ENCODE measurements at regions not wholly inside any gene's neighbourhood (a gene's known extent, or its start where the extent isn't known, plus 50 kb on each side); places are given as distances from the start of the nearest gene placed in this dataset.

DNA sequence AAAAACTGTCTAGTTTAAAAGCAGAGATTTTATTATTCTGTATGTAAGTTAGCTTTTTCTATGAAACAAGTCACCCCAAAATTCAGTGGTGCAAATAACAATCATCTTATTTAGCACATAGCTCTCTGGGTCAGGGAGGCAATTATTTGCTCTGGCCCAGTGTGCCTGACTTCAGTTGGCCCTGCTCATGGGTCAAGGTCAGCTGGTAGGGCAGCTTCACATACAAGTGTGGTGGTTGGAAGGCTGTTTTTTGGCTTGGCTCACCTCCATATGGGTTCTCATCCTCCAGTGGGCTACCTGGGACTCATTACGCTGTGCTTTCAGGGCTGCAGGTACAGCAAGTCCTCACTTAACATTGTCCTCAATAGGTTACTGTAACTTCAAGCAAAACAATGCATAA, 228.6 kb downstream of the NR2F2 start:
- Histone ChIP-seq H3K4me2 (ENCODE audit: extremely low read depth, insufficient read depth, low read length) (no peak overlapping the region), H4K20me1 (ENCODE audit: control insufficient read depth, extremely low read depth, insufficient read depth, low read length) (no peaks in the 10 kb centered on the region), H3K4me1 (ENCODE audit: control insufficient read depth, extremely low read depth, insufficient read depth, low read length) (no peaks in the 10 kb centered on the region), H3K27me3 (ENCODE audit: control insufficient read depth, insufficient read depth, low read length) (no peaks in the 10 kb centered on the region), H3K4me3 (replicated peaks in 1 of 4; ENCODE audit: control extremely low read depth in 1 of 4, insufficient read depth in 1 of 4, low read depth in 3 of 4, low read length in 4 of 4) (no peak overlapping the region), H3K9me3 (ENCODE audit: control insufficient read depth, insufficient read depth, low read depth, low read length) (no peaks in the 10 kb centered on the region), H2AFZ (ENCODE audit: low read length) (no peak overlapping the region), H3K79me2 (ENCODE audit: control insufficient read depth, insufficient read depth, low read length) (no peaks in the 10 kb centered on the region), H3K9ac (ENCODE audit: insufficient read depth, low read length) (no peak overlapping the region), H3K27ac (ENCODE audit: insufficient read depth, low read length) (no peak overlapping the region), H3K36me3 (ENCODE audit: control insufficient read depth, insufficient read depth, low read length) (no peaks in the 10 kb centered on the region)
- DNase-seq (ENCODE audit: low read depth in 2 of 2), result no peak
- TF ChIP-seq, protein P1, sequence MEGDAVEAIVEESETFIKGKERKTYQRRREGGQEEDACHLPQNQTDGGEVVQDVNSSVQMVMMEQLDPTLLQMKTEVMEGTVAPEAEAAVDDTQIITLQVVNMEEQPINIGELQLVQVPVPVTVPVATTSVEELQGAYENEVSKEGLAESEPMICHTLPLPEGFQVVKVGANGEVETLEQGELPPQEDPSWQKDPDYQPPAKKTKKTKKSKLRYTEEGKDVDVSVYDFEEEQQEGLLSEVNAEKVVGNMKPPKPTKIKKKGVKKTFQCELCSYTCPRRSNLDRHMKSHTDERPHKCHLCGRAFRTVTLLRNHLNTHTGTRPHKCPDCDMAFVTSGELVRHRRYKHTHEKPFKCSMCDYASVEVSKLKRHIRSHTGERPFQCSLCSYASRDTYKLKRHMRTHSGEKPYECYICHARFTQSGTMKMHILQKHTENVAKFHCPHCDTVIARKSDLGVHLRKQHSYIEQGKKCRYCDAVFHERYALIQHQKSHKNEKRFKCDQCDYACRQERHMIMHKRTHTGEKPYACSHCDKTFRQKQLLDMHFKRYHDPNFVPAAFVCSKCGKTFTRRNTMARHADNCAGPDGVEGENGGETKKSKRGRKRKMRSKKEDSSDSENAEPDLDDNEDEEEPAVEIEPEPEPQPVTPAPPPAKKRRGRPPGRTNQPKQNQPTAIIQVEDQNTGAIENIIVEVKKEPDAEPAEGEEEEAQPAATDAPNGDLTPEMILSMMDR (conservative IDR thresholded peaks at IDR 0.05 in 1 of 2, IDR thresholded peaks at IDR 0.05 in 1 of 2; ENCODE audit: low read depth in 1 of 2, low read length in 2 of 2), result no peak
- no peak for TF ChIP-seq EZH2 (IDR thresholded peaks at IDR 0.05; ENCODE audit: low read length, missing control alignments)

DNA sequence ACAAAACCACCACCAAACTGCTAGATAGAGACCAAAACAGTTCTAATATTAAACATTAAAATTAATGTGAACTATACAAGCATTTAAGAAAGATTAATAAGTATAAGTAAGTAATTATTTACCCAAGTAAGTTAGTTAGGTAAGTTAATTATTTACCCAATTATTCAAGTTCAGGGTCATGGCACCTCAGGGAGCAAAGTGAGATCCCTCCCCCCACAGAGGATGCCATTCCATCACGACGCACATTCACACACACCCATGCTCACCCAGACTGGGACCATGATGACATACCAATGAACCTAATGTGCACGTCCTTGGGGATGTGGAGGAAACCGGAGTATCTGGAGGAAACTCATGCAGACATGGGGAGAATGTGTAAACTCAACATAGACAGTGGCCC, 229.1 kb downstream of the NR2F2 start:
- Histone ChIP-seq H3K4me2 (ENCODE audit: extremely low read depth, insufficient read depth, low read length) (no peak overlapping the region), H2AFZ (ENCODE audit: low read length) (no peak overlapping the region), H4K20me1 (ENCODE audit: control insufficient read depth, extremely low read depth, insufficient read depth, low read length) (no peaks in the 10 kb centered on the region), H3K9ac (ENCODE audit: insufficient read depth, low read length) (no peak overlapping the region), H3K79me2 (ENCODE audit: control insufficient read depth, insufficient read depth, low read length) (no peaks in the 10 kb centered on the region), H3K4me1 (ENCODE audit: control insufficient read depth, extremely low read depth, insufficient read depth, low read length) (no peaks in the 10 kb centered on the region), H3K36me3 (ENCODE audit: control insufficient read depth, insufficient read depth, low read length) (no peaks in the 10 kb centered on the region), H3K27ac (ENCODE audit: insufficient read depth, low read length) (no peak overlapping the region), H3K4me3 (replicated peaks in 1 of 4; ENCODE audit: control extremely low read depth in 1 of 4, insufficient read depth in 1 of 4, low read depth in 3 of 4, low read length in 4 of 4) (no peak overlapping the region), H3K27me3 (ENCODE audit: control insufficient read depth, insufficient read depth, low read length) (no peaks in the 10 kb centered on the region), H3K9me3 (ENCODE audit: control insufficient read depth, insufficient read depth, low read depth, low read length) (no peaks in the 10 kb centered on the region)
- DNase-seq (ENCODE audit: low read depth in 2 of 2), result no peak
- TF ChIP-seq, protein P1 (conservative IDR thresholded peaks at IDR 0.05 in 1 of 2, IDR thresholded peaks at IDR 0.05 in 1 of 2; ENCODE audit: low read depth in 1 of 2, low read length in 2 of 2), result no peak
- no peak for TF ChIP-seq EZH2 (IDR thresholded peaks at IDR 0.05; ENCODE audit: low read length, missing control alignments)

GRCh38 chr15:96560246-96560895, 229.9 kb downstream of the NR2F2 start:
- Histone ChIP-seq H3K27ac (ENCODE audit: insufficient read depth, low read length) (no peak overlapping the region), H3K9ac (ENCODE audit: insufficient read depth, low read length) (no peak overlapping the region), H3K36me3 (ENCODE audit: control insufficient read depth, insufficient read depth, low read length) (no peaks in the 10 kb centered on the region), H3K9me3 (ENCODE audit: control insufficient read depth, insufficient read depth, low read depth, low read length) (no peaks in the 10 kb centered on the region), H3K4me1 (ENCODE audit: control insufficient read depth, extremely low read depth, insufficient read depth, low read length) (no peaks in the 10 kb centered on the region), H3K27me3 (ENCODE audit: control insufficient read depth, insufficient read depth, low read length) (no peaks in the 10 kb centered on the region), H4K20me1 (ENCODE audit: control insufficient read depth, extremely low read depth, insufficient read depth, low read length) (no peaks in the 10 kb centered on the region), H3K4me2 (ENCODE audit: extremely low read depth, insufficient read depth, low read length) (no peak overlapping the region), H3K79me2 (ENCODE audit: control insufficient read depth, insufficient read depth, low read length) (no peaks in the 10 kb centered on the region), H2AFZ (ENCODE audit: low read length) (no peak overlapping the region), H3K4me3 (replicated peaks in 1 of 4; ENCODE audit: control extremely low read depth in 1 of 4, insufficient read depth in 1 of 4, low read depth in 3 of 4, low read length in 4 of 4) (no peak overlapping the region)
- TF ChIP-seq EZH2 (IDR thresholded peaks at IDR 0.05; ENCODE audit: low read length, missing control alignments), result no peak
- TF ChIP-seq, protein P1 (conservative IDR thresholded peaks at IDR 0.05 in 1 of 2, IDR thresholded peaks at IDR 0.05 in 1 of 2; ENCODE audit: low read depth in 1 of 2, low read length in 2 of 2), result no peak
- no peak for DNase-seq (ENCODE audit: low read depth in 2 of 2)

Data from fibroblast of lung (primary cell).